NB4 (cell line): ENCODE measurements at regions not wholly inside any gene's neighbourhood (a gene's known extent, or its start where the extent isn't known, plus 50 kb on each side); places are given as distances from the start of the nearest gene placed in this dataset.
A peak's percentile ranks its signal among the peaks of the same experiment; 100 is the strongest.
"Not testable (repeated sequence)": the region's sequence is repeated elsewhere in the genome, so short reads cannot be mapped to it uniquely, and the experiment has no call there.

Experiments
- DNase-seq: peaks from one replicate; pipeline ENCODE4 v3.0.0; 2010; ENCODE audit warnings: low read depth
- H3K4me3 ChIP-seq: one replicate; pipeline ENCODE4 v1.5.1; 2011; ENCODE audit warnings: mild to moderate bottlenecking, low read depth, low read length, moderate library complexity
- MYC ChIP-seq: IDR thresholded peaks from 2 replicates; pipeline ENCODE4 v1.6.1; 2011; ENCODE audit warnings: low read depth, low read length
- POLR2A ChIP-seq: IDR thresholded peaks from 2 replicates; pipeline ENCODE4 v1.6.1; 2011; ENCODE audit warnings: mild to moderate bottlenecking; ENCODE audit not compliant: insufficient read length; ENCODE audit errors: extremely low read depth
- TF ChIP-seq, protein P1 (sequence below): IDR thresholded peaks from one replicate; pipeline ENCODE4 v1.5.1; 2012; ENCODE audit warnings: low read depth, low read length
- TF ChIP-seq, protein P2 (sequence below): IDR thresholded peaks from 2 replicates; pipeline ENCODE4 v1.6.1; 2011; ENCODE audit warnings: low read depth, low read length

DNA sequence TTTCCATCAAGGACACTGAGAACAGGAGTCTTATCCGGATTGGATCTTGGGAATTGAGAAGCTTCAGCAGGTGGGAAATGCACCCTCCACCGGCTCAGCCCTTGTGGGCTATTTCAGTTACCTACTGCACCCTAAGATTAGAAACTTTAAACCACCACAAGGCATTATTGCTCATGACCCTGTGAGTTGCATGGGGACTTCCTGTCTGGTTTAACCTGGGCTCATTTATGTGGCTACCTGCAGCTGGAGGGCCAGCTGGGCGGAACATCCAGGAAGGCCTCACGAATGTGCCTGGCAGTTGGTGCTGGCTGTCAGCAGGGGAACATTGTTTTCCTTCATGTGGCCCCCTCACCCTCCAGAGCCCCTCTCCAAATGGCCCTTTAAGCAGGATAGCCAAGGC, 164.1 kb downstream of the DEFB131A start:
- DNase-seq = no peak
- TF ChIP-seq, protein P1, sequence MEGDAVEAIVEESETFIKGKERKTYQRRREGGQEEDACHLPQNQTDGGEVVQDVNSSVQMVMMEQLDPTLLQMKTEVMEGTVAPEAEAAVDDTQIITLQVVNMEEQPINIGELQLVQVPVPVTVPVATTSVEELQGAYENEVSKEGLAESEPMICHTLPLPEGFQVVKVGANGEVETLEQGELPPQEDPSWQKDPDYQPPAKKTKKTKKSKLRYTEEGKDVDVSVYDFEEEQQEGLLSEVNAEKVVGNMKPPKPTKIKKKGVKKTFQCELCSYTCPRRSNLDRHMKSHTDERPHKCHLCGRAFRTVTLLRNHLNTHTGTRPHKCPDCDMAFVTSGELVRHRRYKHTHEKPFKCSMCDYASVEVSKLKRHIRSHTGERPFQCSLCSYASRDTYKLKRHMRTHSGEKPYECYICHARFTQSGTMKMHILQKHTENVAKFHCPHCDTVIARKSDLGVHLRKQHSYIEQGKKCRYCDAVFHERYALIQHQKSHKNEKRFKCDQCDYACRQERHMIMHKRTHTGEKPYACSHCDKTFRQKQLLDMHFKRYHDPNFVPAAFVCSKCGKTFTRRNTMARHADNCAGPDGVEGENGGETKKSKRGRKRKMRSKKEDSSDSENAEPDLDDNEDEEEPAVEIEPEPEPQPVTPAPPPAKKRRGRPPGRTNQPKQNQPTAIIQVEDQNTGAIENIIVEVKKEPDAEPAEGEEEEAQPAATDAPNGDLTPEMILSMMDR = no peak
- no peak for TF ChIP-seq MYC
- H3K4me3 ChIP-seq = no peak overlapping the region

DNA sequence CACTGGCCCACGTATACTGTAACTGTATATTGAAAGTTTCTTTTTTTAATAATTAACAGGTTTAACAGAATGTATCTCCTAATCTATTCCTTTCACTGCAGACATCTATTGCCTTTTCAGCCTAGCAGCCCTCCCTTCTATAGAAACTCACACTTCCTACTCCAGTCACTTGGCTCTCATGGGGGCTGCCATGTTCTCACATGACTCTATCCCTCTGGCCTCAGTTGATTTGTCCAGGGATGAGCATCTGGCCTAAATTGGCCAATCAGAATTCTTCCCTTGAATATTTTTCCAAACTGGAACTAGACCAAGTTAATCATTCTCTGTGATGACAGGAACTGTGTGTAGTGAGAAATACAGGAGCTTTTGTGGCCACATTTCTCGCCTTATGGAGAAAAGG, 166.1 kb downstream of the DEFB131A start:
- not testable (repeated sequence) for DNase-seq

DNA sequence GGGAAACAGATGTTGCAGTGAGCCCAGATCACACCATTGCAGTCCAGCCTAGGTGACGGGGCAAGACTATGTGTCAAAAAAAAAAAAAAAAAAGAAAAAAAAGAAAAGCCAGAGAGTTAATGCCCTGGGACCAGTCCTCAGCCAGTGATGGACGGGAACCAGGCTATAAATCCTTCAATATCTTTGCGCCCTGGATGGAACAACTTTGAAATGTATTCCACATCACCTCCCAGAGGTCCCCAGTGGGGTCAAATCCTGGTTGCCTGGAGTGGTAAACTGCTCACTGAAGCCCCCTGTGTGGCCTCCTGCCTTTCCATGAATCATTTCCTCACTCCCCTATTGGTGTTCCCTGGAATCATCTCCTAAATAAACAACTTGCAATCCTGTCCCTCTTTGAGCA, 166.9 kb downstream of the DEFB131A start:
- TF ChIP-seq MYC (no peak), POLR2A (no peak)
- TF ChIP-seq, protein P2, sequence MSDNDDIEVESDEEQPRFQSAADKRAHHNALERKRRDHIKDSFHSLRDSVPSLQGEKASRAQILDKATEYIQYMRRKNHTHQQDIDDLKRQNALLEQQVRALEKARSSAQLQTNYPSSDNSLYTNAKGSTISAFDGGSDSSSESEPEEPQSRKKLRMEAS = no peak
- TF ChIP-seq, protein P1 = no peak
- no peak for DNase-seq
- no peak overlapping the region for H3K4me3 ChIP-seq

More for the DNA sequence above, 166.1 kb downstream of the DEFB131A start:
- H3K4me3 ChIP-seq = not testable (repeated sequence)

DNA sequence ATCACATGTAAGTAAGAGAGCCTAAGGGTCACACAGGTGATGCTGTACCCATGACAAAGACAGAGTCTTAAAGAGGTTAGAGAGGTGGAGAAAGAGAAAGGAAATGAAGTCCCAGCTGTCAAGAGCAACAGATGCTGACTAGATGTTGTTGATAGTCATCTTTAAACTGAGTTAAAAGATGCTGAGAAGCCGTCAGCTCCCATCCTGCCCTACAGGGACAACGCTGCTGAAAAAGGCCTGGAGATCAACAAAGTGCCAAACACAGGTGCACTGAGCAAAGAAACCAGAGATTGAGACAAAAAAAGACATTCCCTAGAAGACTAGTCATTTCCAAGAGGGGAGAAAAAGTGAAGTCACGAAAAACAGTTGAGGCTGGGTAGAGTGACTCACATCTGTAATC, 145.0 kb upstream of the DRD5 start:
- not testable (repeated sequence) for DNase-seq, H3K4me3 ChIP-seq

DNA sequence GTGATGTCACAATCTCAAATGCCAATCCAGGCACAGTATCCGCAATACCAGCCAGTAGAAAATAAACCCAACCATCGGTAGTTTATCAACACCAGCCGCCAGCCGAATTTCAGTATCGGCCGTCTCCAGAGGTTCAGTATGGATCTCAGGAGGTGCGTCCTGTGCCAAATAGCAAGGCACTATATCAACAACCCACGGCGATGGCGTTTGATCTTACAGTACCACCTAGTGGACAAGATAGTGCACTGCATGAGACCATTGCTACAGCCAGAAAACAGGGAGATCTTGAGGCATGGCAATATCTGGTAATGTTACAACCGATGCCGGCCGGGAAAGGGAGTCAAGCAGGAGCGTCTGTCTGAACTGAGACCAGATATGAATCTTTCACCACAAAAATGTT, 121.8 kb upstream of the DRD5 start:
- TF ChIP-seq, protein P1 = peak; percentile 42
- H3K4me3 ChIP-seq = not testable (repeated sequence)
- peak; percentile 17 for DNase-seq

DNA sequence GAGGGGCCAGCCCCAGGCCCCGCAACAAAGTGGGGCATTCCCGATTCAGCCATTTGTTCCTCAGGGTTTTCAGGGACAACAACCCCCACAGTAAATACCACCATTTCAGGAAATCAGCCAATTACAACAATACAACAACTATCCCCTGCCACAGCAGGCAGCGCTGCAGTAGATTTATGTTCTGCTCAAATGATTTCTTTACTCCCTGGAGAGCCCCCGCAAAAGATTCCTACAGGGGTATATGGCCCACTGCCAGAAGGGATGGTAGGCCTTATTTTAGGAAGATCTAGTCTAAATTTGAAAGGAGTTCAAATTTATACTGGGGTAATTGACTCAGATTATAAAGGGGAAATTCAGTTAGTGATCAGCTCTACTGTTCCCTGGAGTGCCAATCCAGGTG, 120.5 kb upstream of the DRD5 start:
- DNase-seq, H3K4me3 ChIP-seq: not testable (repeated sequence)

DNA sequence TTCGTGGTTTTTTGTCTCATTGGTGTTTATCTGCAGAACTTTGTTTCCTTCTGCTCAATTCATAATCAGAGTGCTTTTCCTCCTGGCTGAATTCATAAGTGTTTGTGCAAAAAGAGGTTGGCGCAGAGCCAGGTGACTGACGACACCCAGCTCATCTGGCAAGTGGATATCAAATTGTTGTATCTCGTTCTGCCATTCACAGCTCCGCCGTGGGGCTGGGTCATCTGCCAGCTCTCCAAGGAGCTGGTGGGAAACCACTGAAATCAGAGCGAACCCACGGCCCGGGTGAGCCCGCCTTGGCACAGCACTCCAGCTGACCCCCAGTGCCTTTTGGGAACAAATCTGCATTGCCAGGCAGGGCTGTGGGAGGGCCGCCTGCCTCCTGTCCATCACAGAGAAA, 110.7 kb upstream of the DRD5 start:
- DNase-seq, H3K4me3 ChIP-seq: not testable (repeated sequence)

DNA sequence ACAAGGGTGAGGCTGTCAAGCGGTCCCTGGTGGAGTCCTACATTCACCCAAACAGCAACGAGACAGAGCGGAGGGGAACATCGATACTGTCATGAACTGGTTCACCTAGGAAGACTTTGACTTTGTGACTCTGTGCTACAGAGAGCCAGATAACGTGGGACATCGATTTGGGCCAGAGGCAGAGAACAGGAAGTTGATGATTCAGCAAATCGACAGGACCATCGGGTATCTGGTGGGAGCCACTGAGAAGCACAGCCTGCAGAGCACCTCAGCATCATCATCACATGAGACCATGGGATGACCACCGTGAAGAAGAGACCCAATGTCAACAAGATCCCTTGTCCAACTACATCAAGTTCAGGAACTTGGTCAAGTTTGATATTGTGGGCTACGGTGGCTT, 104.1 kb upstream of the DRD5 start:
- DNase-seq, H3K4me3 ChIP-seq: not testable (repeated sequence)

DNA sequence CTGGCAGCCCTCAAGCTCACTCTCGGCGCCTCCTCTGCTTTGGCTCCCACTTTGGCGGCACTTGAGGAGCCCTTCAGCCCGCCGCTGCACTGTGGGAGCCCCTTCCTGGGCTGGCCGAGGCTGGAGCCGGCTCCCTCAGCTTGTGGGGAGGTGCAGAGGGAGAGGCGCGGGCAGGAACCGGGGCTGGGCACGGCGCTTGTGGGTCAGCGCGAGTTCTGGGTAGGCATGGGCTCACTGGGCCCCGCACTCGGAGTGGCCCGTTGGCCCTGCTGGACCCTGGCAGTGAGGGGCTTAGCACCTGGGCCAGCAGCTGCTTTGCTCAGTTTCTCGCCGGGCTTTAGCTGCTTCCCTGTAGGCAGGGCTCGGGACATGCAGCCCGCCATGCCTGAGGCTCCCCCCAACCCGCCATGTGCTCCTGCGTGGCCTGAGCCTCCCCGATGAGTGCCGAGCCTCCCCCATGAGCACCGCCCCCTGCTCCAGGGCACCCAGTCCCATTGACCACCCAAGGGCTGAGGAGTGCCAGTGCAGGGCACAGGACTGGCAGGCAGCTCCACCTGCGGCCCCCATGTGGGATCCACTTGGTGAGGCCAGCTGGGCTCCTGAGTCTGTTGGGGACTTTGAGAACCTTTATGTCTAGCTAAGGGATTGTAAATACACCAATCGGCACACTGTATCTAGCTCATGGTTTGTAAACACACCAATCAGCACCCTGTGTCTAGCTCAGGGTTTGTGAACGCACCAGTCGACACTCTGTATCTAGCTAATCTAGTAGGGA, 101.5 kb upstream of the DRD5 start:
- TF ChIP-seq, protein P2 = no peak
- TF ChIP-seq, protein P1 = no peak
- no peak for TF ChIP-seq MYC
- TF ChIP-seq POLR2A = no peak
- no peak overlapping the region for H3K4me3 ChIP-seq
- DNase-seq = no peak

DNA sequence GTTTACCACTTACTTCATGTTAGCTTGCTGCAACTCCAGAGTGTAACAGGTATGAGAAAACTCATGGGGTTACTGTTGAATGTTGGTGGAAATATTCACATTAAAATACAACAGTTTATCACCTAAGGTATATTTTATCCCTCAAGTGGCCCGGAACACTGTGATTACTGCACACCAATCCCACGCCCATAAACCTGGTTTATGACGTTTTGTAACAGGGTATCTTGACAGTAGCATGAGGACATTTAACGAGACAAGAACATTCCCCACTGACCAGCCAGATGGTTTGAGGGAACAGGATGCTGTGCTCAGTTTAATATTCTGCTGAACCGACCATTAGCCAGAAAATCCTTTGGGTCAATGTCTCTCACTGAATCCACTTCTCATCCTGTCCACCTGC, 98.3 kb upstream of the DRD5 start:
- DNase-seq = not testable (repeated sequence)

DNA sequence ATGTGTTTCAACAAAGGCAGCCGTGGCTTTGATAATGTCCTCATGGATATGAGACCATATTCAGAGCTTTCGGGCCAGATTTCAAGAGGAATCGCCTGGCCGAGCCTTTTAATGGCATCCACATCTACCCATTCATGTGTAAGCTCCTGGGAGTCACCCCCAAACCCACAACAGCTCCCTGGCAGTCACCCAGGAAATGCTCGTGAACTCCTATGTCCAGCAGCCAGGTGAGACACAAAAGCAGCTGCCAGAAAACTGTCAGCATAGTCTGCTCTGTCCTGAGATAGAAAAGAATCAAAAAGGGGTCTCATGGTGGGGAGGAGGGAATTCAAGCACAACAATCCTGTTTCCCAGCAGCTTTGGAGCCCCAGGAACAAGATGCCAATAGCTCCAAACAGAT, 96.4 kb upstream of the DRD5 start:
- H3K4me3 ChIP-seq, DNase-seq: not testable (repeated sequence)

More for the DNA sequence above, 98.3 kb upstream of the DRD5 start:
- H3K4me3 ChIP-seq = not testable (repeated sequence)
